ENCODE measurements at regions not wholly inside any gene's neighbourhood (a gene's known extent, or its start where the extent isn't known, plus 50 kb on each side); places are given as distances from the start of the nearest gene placed in this dataset.
"Not testable (repeated sequence)": the region's sequence is repeated elsewhere in the genome, so short reads cannot be mapped to it uniquely, and the experiment has no call there.

GRCh38 chr4:23023121-23023520 is 330.4 kb downstream of the GBA3 start:
- no peak overlapping the region for H3K4me3 ChIP-seq (ENCODE audit: insufficient read depth, low read length, poor library complexity, severe bottlenecking)
- no peaks in the 10 kb centered on the region for H3F3A ChIP-seq (ENCODE audit: insufficient read depth)
- H3K9me2 ChIP-seq (replicated peaks; ENCODE audit: insufficient read depth, low read length) = no peaks in the 10 kb centered on the region
- no peaks in the 10 kb centered on the region for H3K36me3 ChIP-seq (ENCODE audit: low read length)
- no peak overlapping the region for H3K9ac ChIP-seq (ENCODE audit: low read length)
- H4K20me1 ChIP-seq (ENCODE audit: low read depth, low read length) = no peaks in the 10 kb centered on the region
- H2AFZ ChIP-seq (ENCODE audit: low read depth, low read length, severe bottlenecking) = no peak overlapping the region
- H3K9me3 ChIP-seq (ENCODE audit: insufficient read depth, low read length) = no peaks in the 10 kb centered on the region
- no peak overlapping the region for H3K4me2 ChIP-seq (ENCODE audit: low read depth, low read length, poor library complexity, severe bottlenecking)
- no peak overlapping the region for H3K27ac ChIP-seq (ENCODE audit: low read depth, low read length)
- no peak for TF ChIP-seq CTCF (IDR thresholded peaks at IDR 0.05; ENCODE audit: insufficient read depth, low read length, poor library complexity, severe bottlenecking)
- TF ChIP-seq EZH2phosphoT487 (conservative IDR thresholded peaks at IDR 0.05; ENCODE audit: low read length) = no peak
- H3K79me2 ChIP-seq (ENCODE audit: insufficient read depth, low read length) = no peaks in the 10 kb centered on the region
- H3K27me3 ChIP-seq (ENCODE audit: low read length) = no peaks in the 10 kb centered on the region

GRCh38 chr4:23022032-23022431 is 329.3 kb downstream of the GBA3 start:
- Histone ChIP-seq H3K9me3 (ENCODE audit: insufficient read depth, low read length) (no peaks in the 10 kb centered on the region), H2AFZ (ENCODE audit: low read depth, low read length, severe bottlenecking) (no peak overlapping the region), H3K9ac (ENCODE audit: low read length) (no peak overlapping the region), H3K36me3 (ENCODE audit: low read length) (no peaks in the 10 kb centered on the region), H3K79me2 (ENCODE audit: insufficient read depth, low read length) (no peaks in the 10 kb centered on the region), H3K4me2 (ENCODE audit: low read depth, low read length, poor library complexity, severe bottlenecking) (no peak overlapping the region), H3K27me3 (ENCODE audit: low read length) (no peaks in the 10 kb centered on the region), H4K20me1 (ENCODE audit: low read depth, low read length) (no peaks in the 10 kb centered on the region), H3K9me2 (replicated peaks; ENCODE audit: insufficient read depth, low read length) (no peaks in the 10 kb centered on the region), H3K4me3 (ENCODE audit: insufficient read depth, low read length, poor library complexity, severe bottlenecking) (no peak overlapping the region), H3F3A (ENCODE audit: insufficient read depth) (no peaks in the 10 kb centered on the region), H3K27ac (ENCODE audit: low read depth, low read length) (no peak overlapping the region)
- no peak for TF ChIP-seq CTCF (IDR thresholded peaks at IDR 0.05; ENCODE audit: insufficient read depth, low read length, poor library complexity, severe bottlenecking)
- no peak for TF ChIP-seq EZH2phosphoT487 (conservative IDR thresholded peaks at IDR 0.05; ENCODE audit: low read length)

- no peaks in the 10 kb centered on the region for H3K9me3 ChIP-seq (ENCODE audit: insufficient read depth, low read length)
- H3K4me3 ChIP-seq (ENCODE audit: insufficient read depth, low read length, poor library complexity, severe bottlenecking) = no peak overlapping the region
- H4K20me1 ChIP-seq (ENCODE audit: low read depth, low read length) = no peaks in the 10 kb centered on the region
- TF ChIP-seq CTCF (IDR thresholded peaks at IDR 0.05; ENCODE audit: insufficient read depth, low read length, poor library complexity, severe bottlenecking) (no peak), EZH2phosphoT487 (conservative IDR thresholded peaks at IDR 0.05; ENCODE audit: low read length) (no peak)
- H3K9ac ChIP-seq (ENCODE audit: low read length) = no peak overlapping the region
- no peaks in the 10 kb centered on the region for H3K79me2 ChIP-seq (ENCODE audit: insufficient read depth, low read length)
- no peak overlapping the region for H3K4me2 ChIP-seq (ENCODE audit: low read depth, low read length, poor library complexity, severe bottlenecking)
- no peaks in the 10 kb centered on the region for H3K36me3 ChIP-seq (ENCODE audit: low read length)
- no peak overlapping the region for H2AFZ ChIP-seq (ENCODE audit: low read depth, low read length, severe bottlenecking)
- no peak overlapping the region for H3K27ac ChIP-seq (ENCODE audit: low read depth, low read length)
- no peaks in the 10 kb centered on the region for H3K27me3 ChIP-seq (ENCODE audit: low read length)
- H3K9me2 ChIP-seq (replicated peaks; ENCODE audit: insufficient read depth, low read length) = no peaks in the 10 kb centered on the region
- H3F3A ChIP-seq (ENCODE audit: insufficient read depth) = no peaks in the 10 kb centered on the region
Measured at GRCh38 chr4:23021040-23021439, 328.3 kb downstream of the GBA3 start.

- not testable (repeated sequence) for H3K27ac ChIP-seq (ENCODE audit: low read depth, low read length); H3K4me3 ChIP-seq (ENCODE audit: insufficient read depth, low read length, poor library complexity, severe bottlenecking); H3F3A ChIP-seq (ENCODE audit: insufficient read depth)
Measured at GRCh38 chr4:23020399-23020798, 327.7 kb downstream of the GBA3 start.

More at GRCh38 chr4:23020399-23020798, 327.7 kb downstream of the GBA3 start:
- H3K79me2 ChIP-seq (ENCODE audit: insufficient read depth, low read length); H3K9me2 ChIP-seq (replicated peaks; ENCODE audit: insufficient read depth, low read length); H3K9me3 ChIP-seq (ENCODE audit: insufficient read depth, low read length); H3K36me3 ChIP-seq (ENCODE audit: low read length); H3K9ac ChIP-seq (ENCODE audit: low read length); H2AFZ ChIP-seq (ENCODE audit: low read depth, low read length, severe bottlenecking); H3K27me3 ChIP-seq (ENCODE audit: low read length); H3K4me2 ChIP-seq (ENCODE audit: low read depth, low read length, poor library complexity, severe bottlenecking); H4K20me1 ChIP-seq (ENCODE audit: low read depth, low read length): not testable (repeated sequence)

Data from SU-DHL-6 (cell line).